NT2/D1 (cell line): ENCODE measurements at regions not wholly inside any gene's neighbourhood (a gene's known extent, or its start where the extent isn't known, plus 50 kb on each side); places are given as distances from the start of the nearest gene placed in this dataset.

Experiments
- SUZ12 ChIP-seq: IDR thresholded peaks from 2 replicates; pipeline ENCODE4 v1.6.1; 2011; ENCODE audit not compliant: insufficient read length, insufficient read depth; ENCODE audit errors: extremely low read depth
- ZNF274 ChIP-seq: IDR thresholded peaks from 2 replicates; pipeline ENCODE4 v1.6.1; 2011; ENCODE audit warnings: mild to moderate bottlenecking, low read depth, low read length

- TF ChIP-seq ZNF274 (no peak), SUZ12 (no peak)
Observed at GRCh38 chr2:136238286-136239078, 120.5 kb upstream of the CXCR4 start.
